SK-N-SH treated with all-trans-retinoic acid at 6 μM for 48 hours (cell line): ENCODE measurements at regions not wholly inside any gene's neighbourhood (a gene's known extent, or its start where the extent isn't known, plus 50 kb on each side); places are given as distances from the start of the nearest gene placed in this dataset.

ENCODE experiments used
- ATAC-seq: fragments of 200-7000 bp; cut with Tn5 transposase; 3 replicates; pipeline ENCODE4 v1.9.1; 2020; ENCODE audit warnings: mild to moderate bottlenecking, moderate library complexity
- ARNTL ChIP-seq: fragments of 450-650 bp; formaldehyde crosslinking; IDR thresholded peaks from 2 replicates; pipeline ENCODE4 v1.5.0; 2020; ENCODE audit warnings: low read depth, mild to moderate bottlenecking, moderate library complexity, borderline replicate concordance
- BACH2 ChIP-seq: fragments of 250-450 bp; sonication (Bioruptor Pico); IDR thresholded peaks from 2 replicates; pipeline ENCODE4 v1.9.0; 2021; ENCODE audit warnings: mild to moderate bottlenecking, borderline replicate concordance
- CSDC2 ChIP-seq: fragments of 250-450 bp; sonication (Bioruptor Pico); IDR thresholded peaks from 2 replicates; pipeline ENCODE4 v1.5.0; 2020; ENCODE audit warnings: mild to moderate bottlenecking, moderate library complexity
- CSRNP3 ChIP-seq: fragments of 250-450 bp; sonication (Bioruptor Pico); IDR thresholded peaks from 2 replicates; pipeline ENCODE4 v1.5.1; 2021; ENCODE audit warnings: mild to moderate bottlenecking, moderate library complexity
- ESRRG ChIP-seq: fragments of 250-450 bp; sonication (Bioruptor Pico); IDR thresholded peaks from 2 replicates; pipeline ENCODE4 v1.6.1; 2021; ENCODE audit warnings: mild to moderate bottlenecking
- GLIS3 ChIP-seq: fragments of 250-450 bp; sonication (Bioruptor Pico); IDR thresholded peaks from 2 replicates; pipeline ENCODE4 v1.5.0; 2020; ENCODE audit warnings: mild to moderate bottlenecking, moderate library complexity
- ISL1 ChIP-seq: fragments of 250-450 bp; sonication (Bioruptor Pico); IDR thresholded peaks from 2 replicates; pipeline ENCODE4 v2.1.2; 2022; ENCODE audit warnings: mild to moderate bottlenecking, moderate library complexity
- OSR1 ChIP-seq: fragments of 250-450 bp; sonication (Bioruptor Pico); IDR thresholded peaks from 2 replicates; pipeline ENCODE4 v1.8.0; 2022; ENCODE audit warnings: moderate library complexity, mild to moderate bottlenecking, inconsistent platforms
- PATZ1 ChIP-seq: fragments of 250-450 bp; sonication (Bioruptor Pico); IDR thresholded peaks from 2 replicates; pipeline ENCODE4 v1.8.0; 2020; ENCODE audit warnings: mild to moderate bottlenecking, moderate library complexity, borderline replicate concordance
- POU6F1 ChIP-seq: fragments of 250-450 bp; sonication (Bioruptor Pico); IDR thresholded peaks from 2 replicates; pipeline ENCODE4 v1.8.0; 2021; ENCODE audit warnings: low read depth, mild to moderate bottlenecking, moderate library complexity, borderline replicate concordance
- PPARA ChIP-seq: fragments of 250-450 bp; sonication (Bioruptor Pico); IDR thresholded peaks from 2 replicates; pipeline ENCODE4 v1.5.0; 2020; ENCODE audit warnings: mild to moderate bottlenecking, borderline replicate concordance
- RARB ChIP-seq: fragments of 250-450 bp; sonication (Bioruptor Pico); IDR thresholded peaks from 2 replicates; pipeline ENCODE4 v1.8.0; 2021; ENCODE audit warnings: mild to moderate bottlenecking, moderate library complexity
- SNAI2 ChIP-seq: fragments of 250-450 bp; sonication (Bioruptor Pico); IDR thresholded peaks from 2 replicates; pipeline ENCODE4 v1.5.0; 2020; ENCODE audit warnings: mild to moderate bottlenecking, moderate library complexity
- TCF4 ChIP-seq: fragments of 250-450 bp; sonication (Bioruptor Pico); IDR thresholded peaks from 2 replicates; pipeline ENCODE4 v1.8.0; 2021; ENCODE audit warnings: mild to moderate bottlenecking, moderate library complexity, borderline replicate concordance
- TOX ChIP-seq: fragments of 250-450 bp; sonication (Bioruptor Pico); IDR thresholded peaks from 2 replicates; pipeline ENCODE4 v1.8.0; 2021; ENCODE audit warnings: mild to moderate bottlenecking, moderate library complexity, borderline replicate concordance
- TSHZ2 ChIP-seq: fragments of 250-450 bp; sonication (Bioruptor Pico); IDR thresholded peaks from 2 replicates; pipeline ENCODE4 v1.5.0; 2020; ENCODE audit warnings: mild to moderate bottlenecking, moderate library complexity
- ZC3H10 ChIP-seq: fragments of 250-450 bp; sonication (Bioruptor Pico); IDR thresholded peaks from 2 replicates; pipeline ENCODE4 v1.5.1; 2021; ENCODE audit warnings: mild to moderate bottlenecking, moderate library complexity
- ZFP3 ChIP-seq: fragments of 250-450 bp; sonication (Bioruptor Pico); IDR thresholded peaks from 2 replicates; pipeline ENCODE4 v1.5.0; 2020; ENCODE audit warnings: mild to moderate bottlenecking, moderate library complexity
- ZFP30 ChIP-seq: fragments of 450-650 bp; formaldehyde crosslinking; IDR thresholded peaks from 2 replicates; pipeline ENCODE4 v1.5.0; 2022; ENCODE audit warnings: mild to moderate bottlenecking, moderate library complexity
- ZNF565 ChIP-seq: fragments of 450-650 bp; formaldehyde crosslinking; conservative IDR thresholded peaks from 2 replicates; pipeline ENCODE4 v1.5.0; 2020; ENCODE audit warnings: low read depth, mild to moderate bottlenecking, moderate library complexity
- ZNF70 ChIP-seq: fragments of 450-650 bp; formaldehyde crosslinking; IDR thresholded peaks from 2 replicates; pipeline ENCODE4 v1.5.0; 2020; ENCODE audit warnings: mild to moderate bottlenecking, moderate library complexity
- ZNF8 ChIP-seq: fragments of 450-650 bp; formaldehyde crosslinking; IDR thresholded peaks from 2 replicates; pipeline ENCODE4 v1.5.0; 2020; ENCODE audit warnings: mild to moderate bottlenecking, moderate library complexity
- TF ChIP-seq, protein P1 (sequence below): fragments of 250-450 bp; sonication (Bioruptor Pico); IDR thresholded peaks from 2 replicates; pipeline ENCODE4 v1.5.1; 2020; ENCODE audit warnings: low read depth, mild to moderate bottlenecking, moderate library complexity

DNA sequence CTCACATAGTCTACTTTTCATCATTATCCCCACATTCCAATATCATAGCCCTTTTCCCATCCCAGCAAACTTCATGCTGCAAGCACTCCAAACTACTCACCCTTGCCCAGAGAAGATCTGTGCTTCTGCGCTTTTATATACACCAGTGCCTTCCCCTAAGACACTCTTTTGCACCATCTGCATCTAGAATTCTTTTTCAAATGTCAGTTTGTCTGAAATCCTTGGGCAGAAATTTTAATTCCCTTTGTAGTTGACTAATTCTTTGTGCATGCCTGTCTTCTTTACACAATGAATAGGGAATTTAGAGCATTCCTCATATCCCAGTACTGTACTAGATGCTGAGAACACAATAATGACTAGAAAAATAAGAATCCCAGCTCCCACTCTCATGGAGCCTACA, 298.9 kb downstream of the KCNN2 start:
- no peak for ATAC-seq
- TF ChIP-seq ZNF8 (CRISPR knock-in tag) (no peak), ZNF70 (CRISPR knock-in tag) (no peak), ZC3H10 (CRISPR knock-in tag) (no peak), GLIS3 (CRISPR knock-in tag) (no peak), CSRNP3 (no peak), BACH2 (CRISPR knock-in tag) (no peak), ZNF565 (CRISPR knock-in tag) (no peak), TSHZ2 (no peak), ARNTL (CRISPR knock-in tag) (no peak), PATZ1 (CRISPR knock-in tag) (no peak), ZFP3 (CRISPR knock-in tag) (no peak)
- TF ChIP-seq, protein P1, sequence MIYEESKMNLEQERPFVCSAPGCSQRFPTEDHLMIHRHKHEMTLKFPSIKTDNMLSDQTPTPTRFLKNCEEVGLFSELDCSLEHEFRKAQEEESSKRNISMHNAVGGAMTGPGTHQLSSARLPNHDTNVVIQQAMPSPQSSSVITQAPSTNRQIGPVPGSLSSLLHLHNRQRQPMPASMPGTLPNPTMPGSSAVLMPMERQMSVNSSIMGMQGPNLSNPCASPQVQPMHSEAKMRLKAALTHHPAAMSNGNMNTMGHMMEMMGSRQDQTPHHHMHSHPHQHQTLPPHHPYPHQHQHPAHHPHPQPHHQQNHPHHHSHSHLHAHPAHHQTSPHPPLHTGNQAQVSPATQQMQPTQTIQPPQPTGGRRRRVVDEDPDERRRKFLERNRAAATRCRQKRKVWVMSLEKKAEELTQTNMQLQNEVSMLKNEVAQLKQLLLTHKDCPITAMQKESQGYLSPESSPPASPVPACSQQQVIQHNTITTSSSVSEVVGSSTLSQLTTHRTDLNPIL (CRISPR knock-in tag): no peak
- TF ChIP-seq, all 23 proteins: peak for 0

- no peak for ATAC-seq
- TF ChIP-seq, protein P1 (CRISPR knock-in tag): no peak
- TF ChIP-seq ZFP30 (CRISPR knock-in tag) (no peak), CSDC2 (CRISPR knock-in tag) (no peak), OSR1 (CRISPR knock-in tag) (no peak), ZNF70 (CRISPR knock-in tag) (no peak)
Measured at GRCh38 chr5:114658194-114658593, 296.3 kb downstream of the KCNN2 start.

GRCh38 chr5:114657342-114658130, 295.7 kb downstream of the KCNN2 start:
- ATAC-seq: no peak

More at GRCh38 chr5:114657342-114658130, 295.7 kb downstream of the KCNN2 start:
- TF ChIP-seq ESRRG (no peak), ISL1 (CRISPR knock-in tag) (no peak), ZNF70 (CRISPR knock-in tag) (no peak), BACH2 (CRISPR knock-in tag) (no peak), CSDC2 (CRISPR knock-in tag) (no peak), PPARA (CRISPR knock-in tag) (no peak), TOX (CRISPR knock-in tag) (no peak), ZNF565 (CRISPR knock-in tag) (no peak), SNAI2 (CRISPR knock-in tag) (no peak), ZFP30 (CRISPR knock-in tag) (no peak), TCF4 (CRISPR knock-in tag) (no peak), ZC3H10 (CRISPR knock-in tag) (no peak), GLIS3 (CRISPR knock-in tag) (no peak), PATZ1 (CRISPR knock-in tag) (no peak), RARB (CRISPR knock-in tag) (no peak), ZNF8 (CRISPR knock-in tag) (no peak), POU6F1 (no peak)
